SK-N-SH treated with all-trans-retinoic acid at 6 μM for 48 hours (cell line): ENCODE measurements at regions not wholly inside any gene's neighbourhood (a gene's known extent, or its start where the extent isn't known, plus 50 kb on each side); places are given as distances from the start of the nearest gene placed in this dataset.
"Not testable (repeated sequence)": the region's sequence is repeated elsewhere in the genome, so short reads cannot be mapped to it uniquely, and the experiment has no call there.

Source experiments
- ATAC-seq: fragments of 200-7000 bp; cut with Tn5 transposase; 3 replicates; pipeline ENCODE4 v1.9.1; 2020; ENCODE audit warnings: mild to moderate bottlenecking, moderate library complexity
- ARNTL ChIP-seq: fragments of 450-650 bp; formaldehyde crosslinking; IDR thresholded peaks from 2 replicates; pipeline ENCODE4 v1.5.0; 2020; ENCODE audit warnings: low read depth, mild to moderate bottlenecking, moderate library complexity, borderline replicate concordance
- CSDC2 ChIP-seq: fragments of 250-450 bp; sonication (Bioruptor Pico); IDR thresholded peaks from 2 replicates; pipeline ENCODE4 v1.5.0; 2020; ENCODE audit warnings: mild to moderate bottlenecking, moderate library complexity
- CSRNP3 ChIP-seq: fragments of 250-450 bp; sonication (Bioruptor Pico); IDR thresholded peaks from 2 replicates; pipeline ENCODE4 v1.5.1; 2021; ENCODE audit warnings: mild to moderate bottlenecking, moderate library complexity
- ESRRG ChIP-seq: fragments of 250-450 bp; sonication (Bioruptor Pico); IDR thresholded peaks from 2 replicates; pipeline ENCODE4 v1.6.1; 2021; ENCODE audit warnings: mild to moderate bottlenecking
- GLIS3 ChIP-seq: fragments of 250-450 bp; sonication (Bioruptor Pico); IDR thresholded peaks from 2 replicates; pipeline ENCODE4 v1.5.0; 2020; ENCODE audit warnings: mild to moderate bottlenecking, moderate library complexity
- ISL1 ChIP-seq: fragments of 250-450 bp; sonication (Bioruptor Pico); IDR thresholded peaks from 2 replicates; pipeline ENCODE4 v2.1.2; 2022; ENCODE audit warnings: mild to moderate bottlenecking, moderate library complexity
- OSR1 ChIP-seq: fragments of 250-450 bp; sonication (Bioruptor Pico); IDR thresholded peaks from 2 replicates; pipeline ENCODE4 v1.8.0; 2022; ENCODE audit warnings: moderate library complexity, mild to moderate bottlenecking, inconsistent platforms
- PATZ1 ChIP-seq: fragments of 250-450 bp; sonication (Bioruptor Pico); IDR thresholded peaks from 2 replicates; pipeline ENCODE4 v1.8.0; 2020; ENCODE audit warnings: mild to moderate bottlenecking, moderate library complexity, borderline replicate concordance
- POU6F1 ChIP-seq: fragments of 250-450 bp; sonication (Bioruptor Pico); IDR thresholded peaks from 2 replicates; pipeline ENCODE4 v1.8.0; 2021; ENCODE audit warnings: low read depth, mild to moderate bottlenecking, moderate library complexity, borderline replicate concordance
- PPARA ChIP-seq: fragments of 250-450 bp; sonication (Bioruptor Pico); IDR thresholded peaks from 2 replicates; pipeline ENCODE4 v1.5.0; 2020; ENCODE audit warnings: mild to moderate bottlenecking, borderline replicate concordance
- TOX ChIP-seq: fragments of 250-450 bp; sonication (Bioruptor Pico); IDR thresholded peaks from 2 replicates; pipeline ENCODE4 v1.8.0; 2021; ENCODE audit warnings: mild to moderate bottlenecking, moderate library complexity, borderline replicate concordance
- TSHZ2 ChIP-seq: fragments of 250-450 bp; sonication (Bioruptor Pico); IDR thresholded peaks from 2 replicates; pipeline ENCODE4 v1.5.0; 2020; ENCODE audit warnings: mild to moderate bottlenecking, moderate library complexity
- ZC3H10 ChIP-seq: fragments of 250-450 bp; sonication (Bioruptor Pico); IDR thresholded peaks from 2 replicates; pipeline ENCODE4 v1.5.1; 2021; ENCODE audit warnings: mild to moderate bottlenecking, moderate library complexity
- ZFP3 ChIP-seq: fragments of 250-450 bp; sonication (Bioruptor Pico); IDR thresholded peaks from 2 replicates; pipeline ENCODE4 v1.5.0; 2020; ENCODE audit warnings: mild to moderate bottlenecking, moderate library complexity
- ZFP30 ChIP-seq: fragments of 450-650 bp; formaldehyde crosslinking; IDR thresholded peaks from 2 replicates; pipeline ENCODE4 v1.5.0; 2022; ENCODE audit warnings: mild to moderate bottlenecking, moderate library complexity
- ZNF8 ChIP-seq: fragments of 450-650 bp; formaldehyde crosslinking; IDR thresholded peaks from 2 replicates; pipeline ENCODE4 v1.5.0; 2020; ENCODE audit warnings: mild to moderate bottlenecking, moderate library complexity

GRCh38 chr7:29690510-29690909 lies 115.8 kb upstream of the WIPF3 start:
- not testable (repeated sequence) for ATAC-seq

GRCh38 chr7:29696402-29696801 lies 109.9 kb upstream of the WIPF3 start:
- ATAC-seq: not testable (repeated sequence)

GRCh38 chr7:29699723-29700122 lies 106.6 kb upstream of the WIPF3 start:
- ATAC-seq: not testable (repeated sequence)

GRCh38 chr7:29701540-29701939 lies 104.8 kb upstream of the WIPF3 start:
- peak; percentile 68 for TF ChIP-seq ZNF8

GRCh38 chr7:29703830-29704229 lies 102.5 kb upstream of the WIPF3 start:
- not testable (repeated sequence) for ATAC-seq

More at GRCh38 chr7:29701540-29701939, 104.8 kb upstream of the WIPF3 start:
- ATAC-seq: not testable (repeated sequence)

- not testable (repeated sequence) for ATAC-seq
These were observed 97.3 kb upstream of the WIPF3 start for GRCh38 chr7:29709002-29709401.

GRCh38 chr7:29723127-29723526 lies 83.2 kb upstream of the WIPF3 start:
- peak; percentile 45; the same call in 2 of the 3 replicates for ATAC-seq

GRCh38 chr7:29723599-29723998 lies 82.7 kb upstream of the WIPF3 start:
- no peak; the same call in 2 of the 3 replicates for ATAC-seq
- TF ChIP-seq OSR1 (no peak), TSHZ2 (no peak)

GRCh38 chr7:29729534-29730165 lies 76.7 kb upstream of the WIPF3 start:
- ATAC-seq: not testable (repeated sequence)

- ATAC-seq: no peak
- TF ChIP-seq GLIS3 (CRISPR knock-in tag) (no peak), CSDC2 (CRISPR knock-in tag) (no peak), TOX (CRISPR knock-in tag) (no peak), ARNTL (CRISPR knock-in tag) (no peak), PATZ1 (CRISPR knock-in tag) (no peak), ISL1 (CRISPR knock-in tag) (no peak), PPARA (CRISPR knock-in tag) (no peak), ZC3H10 (CRISPR knock-in tag) (no peak), ZFP30 (no peak), ESRRG (CRISPR knock-in tag) (no peak), ZFP3 (CRISPR knock-in tag) (no peak), POU6F1 (CRISPR knock-in tag) (no peak), CSRNP3 (no peak), TSHZ2 (no peak)
These were observed 72.0 kb upstream of the WIPF3 start for GRCh38 chr7:29734246-29734731.
